Stomach (tissue), 4 donors: ENCODE measurements at regions not wholly inside any gene's neighbourhood (a gene's known extent, or its start where the extent isn't known, plus 50 kb on each side); places are given as distances from the start of the nearest gene placed in this dataset.

ENCODE experiments used
- POLR2A ChIP-seq, 4 donors: fragments of 450-650 bp; IDR thresholded peaks; one replicate each; pipeline ENCODE4 v1.6.1; 2016; ENCODE audit warnings: antibody characterized with exemption in 4 of 4, control low read depth in 2 of 4, mild to moderate bottlenecking in 1 of 4, moderate library complexity in 1 of 4
- POLR2AphosphoS5 ChIP-seq, 3 donors: sonication (generic); formaldehyde crosslinking; IDR thresholded peaks; one replicate each; pipeline ENCODE4 v1.6.1; 2016; ENCODE audit warnings: antibody characterized with exemption in 3 of 3
- TF ChIP-seq, protein P1 (sequence below), 7 experiments: fragments of 450-650 bp in 4 of 7; fragments of 200-600 bp in 3 of 7; sonication (generic) in 3 of 7; IDR thresholded peaks; one replicate each; pipeline ENCODE4 v1.5.1; 2016 to 2019; ENCODE audit warnings: antibody characterized with exemption in 7 of 7, control low read depth in 2 of 7, mild to moderate bottlenecking in 1 of 7

DNA sequence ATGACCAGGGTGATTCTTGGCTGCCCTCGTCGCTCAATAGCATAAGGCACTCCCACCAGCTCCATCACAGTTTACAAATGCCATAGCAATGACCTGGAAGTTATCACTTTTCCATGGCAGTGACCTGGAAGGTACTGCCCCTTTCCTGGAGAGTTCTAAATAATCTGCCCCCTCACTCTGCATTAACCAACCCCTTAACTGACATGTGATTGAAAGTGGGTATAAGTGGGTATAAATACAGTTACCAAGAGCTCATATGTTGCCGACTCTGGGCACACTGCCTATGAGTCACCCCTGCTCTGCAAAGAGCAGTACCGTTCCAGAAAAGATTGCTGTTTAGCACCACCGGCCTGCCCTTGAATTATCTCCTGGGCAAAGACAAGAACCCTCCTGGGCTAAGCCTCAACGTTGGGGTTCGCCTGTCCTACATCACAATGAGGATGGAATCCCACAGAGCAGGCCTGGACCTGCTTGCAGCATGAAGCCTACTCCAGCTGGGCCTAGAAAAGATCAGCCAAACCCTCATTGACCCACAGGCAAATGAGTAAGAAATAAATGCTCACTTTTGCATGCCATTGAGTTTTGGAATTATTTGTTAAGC is 95.2 kb upstream of the SEC14L1 start:
- TF ChIP-seq POLR2AphosphoS5 (IDR thresholded peaks at IDR 0.05) (no peak), POLR2A (IDR thresholded peaks at IDR 0.05) (no peak)
- TF ChIP-seq, protein P1, sequence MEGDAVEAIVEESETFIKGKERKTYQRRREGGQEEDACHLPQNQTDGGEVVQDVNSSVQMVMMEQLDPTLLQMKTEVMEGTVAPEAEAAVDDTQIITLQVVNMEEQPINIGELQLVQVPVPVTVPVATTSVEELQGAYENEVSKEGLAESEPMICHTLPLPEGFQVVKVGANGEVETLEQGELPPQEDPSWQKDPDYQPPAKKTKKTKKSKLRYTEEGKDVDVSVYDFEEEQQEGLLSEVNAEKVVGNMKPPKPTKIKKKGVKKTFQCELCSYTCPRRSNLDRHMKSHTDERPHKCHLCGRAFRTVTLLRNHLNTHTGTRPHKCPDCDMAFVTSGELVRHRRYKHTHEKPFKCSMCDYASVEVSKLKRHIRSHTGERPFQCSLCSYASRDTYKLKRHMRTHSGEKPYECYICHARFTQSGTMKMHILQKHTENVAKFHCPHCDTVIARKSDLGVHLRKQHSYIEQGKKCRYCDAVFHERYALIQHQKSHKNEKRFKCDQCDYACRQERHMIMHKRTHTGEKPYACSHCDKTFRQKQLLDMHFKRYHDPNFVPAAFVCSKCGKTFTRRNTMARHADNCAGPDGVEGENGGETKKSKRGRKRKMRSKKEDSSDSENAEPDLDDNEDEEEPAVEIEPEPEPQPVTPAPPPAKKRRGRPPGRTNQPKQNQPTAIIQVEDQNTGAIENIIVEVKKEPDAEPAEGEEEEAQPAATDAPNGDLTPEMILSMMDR (IDR thresholded peaks at IDR 0.05): no peak
